ENCODE measurements at regions not wholly inside any gene's neighbourhood (a gene's known extent, or its start where the extent isn't known, plus 50 kb on each side); places are given as distances from the start of the nearest gene placed in this dataset.

GRCh38 chr3:187950671-187951070 lies 203.3 kb upstream of the LPP start:
- TF ChIP-seq POLR2A (IDR thresholded peaks at IDR 0.05) (no peak), CTCF (IDR thresholded peaks at IDR 0.05) (no peak)

Measured in lower leg skin (tissue), 3 donors.